ENCODE measurements at regions not wholly inside any gene's neighbourhood (a gene's known extent, or its start where the extent isn't known, plus 50 kb on each side); places are given as distances from the start of the nearest gene placed in this dataset.

DNA sequence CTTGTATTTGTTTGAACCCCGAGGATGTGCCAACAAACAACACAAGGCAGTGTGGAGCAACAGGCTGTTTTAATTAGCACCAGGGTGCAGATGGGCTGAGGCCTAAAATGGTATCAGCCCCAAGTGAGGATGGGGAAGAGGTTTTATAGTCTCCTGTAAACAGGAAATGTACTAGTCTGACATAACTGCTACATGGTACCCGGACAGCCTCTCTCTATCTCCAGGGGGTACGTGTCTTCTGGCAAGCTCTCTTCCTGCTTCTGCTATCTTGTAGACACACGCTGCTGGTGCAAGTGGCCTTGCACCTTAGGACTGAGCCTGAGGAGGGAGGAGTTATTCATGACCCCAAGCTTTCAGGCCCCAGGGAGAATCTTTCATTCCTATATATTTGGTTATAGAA, 2451.0 kb downstream of the TP53TG3F start (continued):
- TF ChIP-seq, protein P1, sequence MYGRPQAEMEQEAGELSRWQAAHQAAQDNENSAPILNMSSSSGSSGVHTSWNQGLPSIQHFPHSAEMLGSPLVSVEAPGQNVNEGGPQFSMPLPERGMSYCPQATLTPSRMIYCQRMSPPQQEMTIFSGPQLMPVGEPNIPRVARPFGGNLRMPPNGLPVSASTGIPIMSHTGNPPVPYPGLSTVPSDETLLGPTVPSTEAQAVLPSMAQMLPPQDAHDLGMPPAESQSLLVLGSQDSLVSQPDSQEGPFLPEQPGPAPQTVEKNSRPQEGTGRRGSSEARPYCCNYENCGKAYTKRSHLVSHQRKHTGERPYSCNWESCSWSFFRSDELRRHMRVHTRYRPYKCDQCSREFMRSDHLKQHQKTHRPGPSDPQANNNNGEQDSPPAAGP (tag by site-specific recombination; IDR thresholded peaks at IDR 0.05): no peak
- TF ChIP-seq ZNF837 (tag by site-specific recombination; IDR thresholded peaks at IDR 0.05) (no peak), ZNF530 (tag by site-specific recombination; IDR thresholded peaks at IDR 0.05; ENCODE audit: low read depth) (no peak), ZNF571 (tag by site-specific recombination; IDR thresholded peaks at IDR 0.05) (no peak)

DNA sequence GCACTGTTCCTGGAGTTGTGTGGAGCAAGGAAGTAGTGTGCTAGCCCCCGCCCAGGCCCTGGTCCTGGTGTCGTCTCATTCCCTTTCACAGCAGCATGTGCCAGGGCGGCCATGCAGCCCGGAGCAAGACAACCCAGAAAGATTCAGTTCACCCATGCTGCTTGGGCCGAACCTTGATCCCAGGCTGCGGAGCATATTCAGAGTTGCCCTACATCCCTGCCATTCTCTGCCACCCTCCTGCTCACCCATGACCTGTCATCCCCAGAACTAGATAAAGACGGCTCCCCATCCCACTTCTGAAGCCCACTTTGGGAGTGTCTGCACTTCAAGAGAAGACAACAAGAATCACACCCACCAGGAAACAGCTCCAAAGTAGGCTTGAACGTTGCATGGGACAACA, 2452.5 kb downstream of the TP53TG3F start:
- Histone ChIP-seq H3K9me3 (ENCODE audit: control insufficient read depth, insufficient read depth, low read depth, low read length) (no peaks in the 10 kb centered on the region), H3K27ac (ENCODE audit: extremely low read depth, low read depth, low read length) (no peak overlapping the region), H3K4me3 (ENCODE audit: low read depth, low read length) (no peak overlapping the region), H3K36me3 (ENCODE audit: control insufficient read depth in 2 of 2, insufficient read depth in 1 of 2, low read length in 2 of 2) (no peaks in the 10 kb centered on the region), H3K4me1 (ENCODE audit: control insufficient read depth, insufficient read depth, low read length) (no peaks in the 10 kb centered on the region)
- POLR2A ChIA-PET: no interaction called here
- CTCF ChIA-PET: no interaction called here
- TF ChIP-seq, protein P2, sequence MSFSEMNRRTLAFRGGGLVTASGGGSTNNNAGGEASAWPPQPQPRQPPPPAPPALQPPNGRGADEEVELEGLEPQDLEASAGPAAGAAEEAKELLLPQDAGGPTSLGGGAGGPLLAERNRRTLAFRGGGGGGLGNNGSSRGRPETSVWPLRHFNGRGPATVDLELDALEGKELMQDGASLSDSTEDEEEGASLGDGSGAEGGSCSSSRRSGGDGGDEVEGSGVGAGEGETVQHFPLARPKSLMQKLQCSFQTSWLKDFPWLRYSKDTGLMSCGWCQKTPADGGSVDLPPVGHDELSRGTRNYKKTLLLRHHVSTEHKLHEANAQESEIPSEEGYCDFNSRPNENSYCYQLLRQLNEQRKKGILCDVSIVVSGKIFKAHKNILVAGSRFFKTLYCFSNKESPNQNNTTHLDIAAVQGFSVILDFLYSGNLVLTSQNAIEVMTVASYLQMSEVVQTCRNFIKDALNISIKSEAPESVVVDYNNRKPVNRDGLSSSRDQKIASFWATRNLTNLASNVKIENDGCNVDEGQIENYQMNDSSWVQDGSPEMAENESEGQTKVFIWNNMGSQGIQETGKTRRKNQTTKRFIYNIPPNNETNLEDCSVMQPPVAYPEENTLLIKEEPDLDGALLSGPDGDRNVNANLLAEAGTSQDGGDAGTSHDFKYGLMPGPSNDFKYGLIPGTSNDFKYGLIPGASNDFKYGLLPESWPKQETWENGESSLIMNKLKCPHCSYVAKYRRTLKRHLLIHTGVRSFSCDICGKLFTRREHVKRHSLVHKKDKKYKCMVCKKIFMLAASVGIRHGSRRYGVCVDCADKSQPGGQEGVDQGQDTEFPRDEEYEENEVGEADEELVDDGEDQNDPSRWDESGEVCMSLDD (tag by site-specific recombination; IDR thresholded peaks at IDR 0.05): no peak
- TF ChIP-seq ZNF169 (tag by site-specific recombination; IDR thresholded peaks at IDR 0.05): no peak
- TF ChIP-seq ZNF776 (tag by site-specific recombination; IDR thresholded peaks at IDR 0.05; ENCODE audit: borderline replicate concordance): no peak
- TF ChIP-seq KLF9 (tag by site-specific recombination; IDR thresholded peaks at IDR 0.05; ENCODE audit: low read depth): no peak
- TF ChIP-seq SP2 (tag by site-specific recombination; IDR thresholded peaks at IDR 0.05): no peak
- TF ChIP-seq ZNF311 (tag by site-specific recombination; IDR thresholded peaks at IDR 0.05; ENCODE audit: borderline replicate concordance): no peak
- TF ChIP-seq, protein P3, sequence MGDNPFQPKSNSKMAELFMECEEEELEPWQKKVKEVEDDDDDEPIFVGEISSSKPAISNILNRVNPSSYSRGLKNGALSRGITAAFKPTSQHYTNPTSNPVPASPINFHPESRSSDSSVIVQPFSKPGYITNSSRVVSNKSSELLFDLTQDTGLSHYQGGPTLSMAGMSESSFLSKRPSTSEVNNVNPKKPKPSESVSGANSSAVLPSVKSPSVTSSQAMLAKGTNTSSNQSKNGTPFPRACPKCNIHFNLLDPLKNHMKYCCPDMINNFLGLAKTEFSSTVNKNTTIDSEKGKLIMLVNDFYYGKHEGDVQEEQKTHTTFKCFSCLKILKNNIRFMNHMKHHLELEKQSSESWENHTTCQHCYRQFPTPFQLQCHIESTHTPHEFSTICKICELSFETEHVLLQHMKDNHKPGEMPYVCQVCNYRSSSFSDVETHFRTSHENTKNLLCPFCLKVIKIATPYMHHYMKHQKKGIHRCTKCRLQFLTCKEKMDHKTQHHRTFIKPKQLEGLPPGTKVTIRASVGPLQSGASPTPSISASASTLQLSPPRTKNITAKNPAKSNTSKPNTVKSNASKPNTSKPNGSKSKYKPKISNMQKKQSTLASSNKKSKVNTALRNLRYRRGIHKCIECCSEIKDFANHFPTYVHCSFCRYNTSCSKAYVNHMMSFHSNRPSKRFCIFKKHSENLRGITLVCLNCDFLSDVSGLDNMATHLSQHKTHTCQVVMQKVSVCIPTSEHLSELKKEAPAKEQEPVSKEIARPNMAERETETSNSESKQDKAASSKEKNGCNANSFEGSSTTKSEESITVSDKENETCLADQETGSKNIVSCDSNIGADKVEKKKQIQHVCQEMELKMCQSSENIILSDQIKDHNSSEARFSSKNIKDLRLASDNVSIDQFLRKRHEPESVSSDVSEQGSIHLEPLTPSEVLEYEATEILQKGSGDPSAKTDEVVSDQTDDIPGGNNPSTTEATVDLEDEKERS (tag by site-specific recombination; IDR thresholded peaks at IDR 0.05): no peak
- TF ChIP-seq, protein P4, sequence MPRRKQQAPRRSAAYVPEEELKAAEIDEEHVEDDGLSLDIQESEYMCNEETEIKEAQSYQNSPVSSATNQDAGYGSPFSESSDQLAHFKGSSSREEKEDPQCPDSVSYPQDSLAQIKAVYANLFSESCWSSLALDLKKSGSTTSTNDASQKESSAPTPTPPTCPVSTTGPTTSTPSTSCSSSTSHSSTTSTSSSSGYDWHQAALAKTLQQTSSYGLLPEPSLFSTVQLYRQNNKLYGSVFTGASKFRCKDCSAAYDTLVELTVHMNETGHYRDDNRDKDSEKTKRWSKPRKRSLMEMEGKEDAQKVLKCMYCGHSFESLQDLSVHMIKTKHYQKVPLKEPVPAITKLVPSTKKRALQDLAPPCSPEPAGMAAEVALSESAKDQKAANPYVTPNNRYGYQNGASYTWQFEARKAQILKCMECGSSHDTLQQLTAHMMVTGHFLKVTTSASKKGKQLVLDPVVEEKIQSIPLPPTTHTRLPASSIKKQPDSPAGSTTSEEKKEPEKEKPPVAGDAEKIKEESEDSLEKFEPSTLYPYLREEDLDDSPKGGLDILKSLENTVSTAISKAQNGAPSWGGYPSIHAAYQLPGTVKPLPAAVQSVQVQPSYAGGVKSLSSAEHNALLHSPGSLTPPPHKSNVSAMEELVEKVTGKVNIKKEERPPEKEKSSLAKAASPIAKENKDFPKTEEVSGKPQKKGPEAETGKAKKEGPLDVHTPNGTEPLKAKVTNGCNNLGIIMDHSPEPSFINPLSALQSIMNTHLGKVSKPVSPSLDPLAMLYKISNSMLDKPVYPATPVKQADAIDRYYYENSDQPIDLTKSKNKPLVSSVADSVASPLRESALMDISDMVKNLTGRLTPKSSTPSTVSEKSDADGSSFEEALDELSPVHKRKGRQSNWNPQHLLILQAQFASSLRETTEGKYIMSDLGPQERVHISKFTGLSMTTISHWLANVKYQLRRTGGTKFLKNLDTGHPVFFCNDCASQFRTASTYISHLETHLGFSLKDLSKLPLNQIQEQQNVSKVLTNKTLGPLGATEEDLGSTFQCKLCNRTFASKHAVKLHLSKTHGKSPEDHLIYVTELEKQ (tag by site-specific recombination; IDR thresholded peaks at IDR 0.05; ENCODE audit: borderline replicate concordance): no peak
- TF ChIP-seq, protein P5, sequence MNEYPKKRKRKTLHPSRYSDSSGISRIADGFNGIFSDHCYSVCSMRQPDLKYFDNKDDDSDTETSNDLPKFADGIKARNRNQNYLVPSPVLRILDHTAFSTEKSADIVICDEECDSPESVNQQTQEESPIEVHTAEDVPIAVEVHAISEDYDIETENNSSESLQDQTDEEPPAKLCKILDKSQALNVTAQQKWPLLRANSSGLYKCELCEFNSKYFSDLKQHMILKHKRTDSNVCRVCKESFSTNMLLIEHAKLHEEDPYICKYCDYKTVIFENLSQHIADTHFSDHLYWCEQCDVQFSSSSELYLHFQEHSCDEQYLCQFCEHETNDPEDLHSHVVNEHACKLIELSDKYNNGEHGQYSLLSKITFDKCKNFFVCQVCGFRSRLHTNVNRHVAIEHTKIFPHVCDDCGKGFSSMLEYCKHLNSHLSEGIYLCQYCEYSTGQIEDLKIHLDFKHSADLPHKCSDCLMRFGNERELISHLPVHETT (tag by site-specific recombination; IDR thresholded peaks at IDR 0.05): no peak
- no peak for TF ChIP-seq ZFP41 (tag by site-specific recombination; IDR thresholded peaks at IDR 0.05; ENCODE audit: borderline replicate concordance)
- no peak for TF ChIP-seq ZNF366 (tag by site-specific recombination; conservative IDR thresholded peaks at IDR 0.05)
- no peak for TF ChIP-seq ZNF549 (tag by site-specific recombination; IDR thresholded peaks at IDR 0.05)
- no peak for TF ChIP-seq ZNF2 (tag by site-specific recombination; IDR thresholded peaks at IDR 0.05)
- no peak for TF ChIP-seq ZNF404 (tag by site-specific recombination; IDR thresholded peaks at IDR 0.05)
- no peak for TF ChIP-seq ZNF391 (tag by site-specific recombination; IDR thresholded peaks at IDR 0.05; ENCODE audit: borderline replicate concordance, low read depth)
- TF ChIP-seq SETDB1 (IDR thresholded peaks at IDR 0.05; ENCODE audit: insufficient read length, low read length): no peak
- TF ChIP-seq HOXD13 (CRISPR knock-in tag; IDR thresholded peaks at IDR 0.05; ENCODE audit: borderline replicate concordance): no peak
- TF ChIP-seq, protein P6, sequence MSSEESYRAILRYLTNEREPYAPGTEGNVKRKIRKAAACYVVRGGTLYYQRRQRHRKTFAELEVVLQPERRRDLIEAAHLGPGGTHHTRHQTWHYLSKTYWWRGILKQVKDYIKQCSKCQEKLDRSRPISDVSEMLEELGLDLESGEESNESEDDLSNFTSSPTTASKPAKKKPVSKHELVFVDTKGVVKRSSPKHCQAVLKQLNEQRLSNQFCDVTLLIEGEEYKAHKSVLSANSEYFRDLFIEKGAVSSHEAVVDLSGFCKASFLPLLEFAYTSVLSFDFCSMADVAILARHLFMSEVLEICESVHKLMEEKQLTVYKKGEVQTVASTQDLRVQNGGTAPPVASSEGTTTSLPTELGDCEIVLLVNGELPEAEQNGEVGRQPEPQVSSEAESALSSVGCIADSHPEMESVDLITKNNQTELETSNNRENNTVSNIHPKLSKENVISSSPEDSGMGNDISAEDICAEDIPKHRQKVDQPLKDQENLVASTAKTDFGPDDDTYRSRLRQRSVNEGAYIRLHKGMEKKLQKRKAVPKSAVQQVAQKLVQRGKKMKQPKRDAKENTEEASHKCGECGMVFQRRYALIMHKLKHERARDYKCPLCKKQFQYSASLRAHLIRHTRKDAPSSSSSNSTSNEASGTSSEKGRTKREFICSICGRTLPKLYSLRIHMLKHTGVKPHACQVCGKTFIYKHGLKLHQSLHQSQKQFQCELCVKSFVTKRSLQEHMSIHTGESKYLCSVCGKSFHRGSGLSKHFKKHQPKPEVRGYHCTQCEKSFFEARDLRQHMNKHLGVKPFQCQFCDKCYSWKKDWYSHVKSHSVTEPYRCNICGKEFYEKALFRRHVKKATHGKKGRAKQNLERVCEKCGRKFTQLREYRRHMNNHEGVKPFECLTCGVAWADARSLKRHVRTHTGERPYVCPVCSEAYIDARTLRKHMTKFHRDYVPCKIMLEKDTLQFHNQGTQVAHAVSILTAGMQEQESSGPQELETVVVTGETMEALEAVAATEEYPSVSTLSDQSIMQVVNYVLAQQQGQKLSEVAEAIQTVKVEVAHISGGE (tag by site-specific recombination; conservative IDR thresholded peaks at IDR 0.05; ENCODE audit: low read depth): no peak
